Tongue (tissue), 1 donor: ENCODE measurements at regions not wholly inside any gene's neighbourhood (a gene's known extent, or its start where the extent isn't known, plus 50 kb on each side); places are given as distances from the start of the nearest gene placed in this dataset.
A peak's percentile ranks its signal among the peaks of the same experiment; 100 is the strongest.

ENCODE experiments used
- DNase-seq: peaks from one replicate; pipeline ENCODE4 v3.0.0-alpha.2; 2015

- no peak for DNase-seq
These were observed 111.7 kb downstream of the ZNF280B start for GRCh38 chr22:22396741-22397291.

DNA sequence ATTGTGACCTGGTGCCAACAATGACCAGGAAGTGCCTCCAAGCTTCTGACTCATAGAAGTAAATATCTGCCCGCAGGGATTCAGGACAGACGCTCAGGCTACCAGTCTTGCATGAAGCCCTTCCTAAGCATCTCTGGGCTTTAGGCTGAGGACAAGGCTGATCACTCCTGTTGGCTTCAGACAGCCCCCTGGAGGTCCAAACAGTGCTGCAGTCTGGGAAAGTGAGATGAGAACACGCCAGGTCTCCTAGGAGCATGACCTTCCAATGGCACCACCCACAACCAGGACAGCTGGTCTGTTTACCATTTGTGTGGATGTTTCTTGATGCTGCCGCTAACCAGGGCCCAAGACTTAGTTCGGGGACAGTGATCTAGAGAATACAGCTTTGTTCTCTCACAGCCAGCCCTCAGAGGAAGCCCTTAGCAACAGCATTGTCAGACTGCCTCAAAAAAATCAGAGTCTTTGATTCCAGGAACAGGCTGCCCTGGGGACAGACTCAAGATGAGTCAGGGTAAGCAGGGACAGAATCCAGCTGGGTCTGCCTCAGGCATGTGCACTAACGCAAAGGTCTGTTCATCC is 111.2 kb downstream of the ZNF280B start:
- DNase-seq, result peak; percentile 78

- peak; percentile 82 for DNase-seq
These were observed 110.5 kb downstream of the ZNF280B start for GRCh38 chr22:22397875-22398524.

- DNase-seq, result no peak
These were observed 109.8 kb downstream of the ZNF280B start for GRCh38 chr22:22398530-22399327.

DNA sequence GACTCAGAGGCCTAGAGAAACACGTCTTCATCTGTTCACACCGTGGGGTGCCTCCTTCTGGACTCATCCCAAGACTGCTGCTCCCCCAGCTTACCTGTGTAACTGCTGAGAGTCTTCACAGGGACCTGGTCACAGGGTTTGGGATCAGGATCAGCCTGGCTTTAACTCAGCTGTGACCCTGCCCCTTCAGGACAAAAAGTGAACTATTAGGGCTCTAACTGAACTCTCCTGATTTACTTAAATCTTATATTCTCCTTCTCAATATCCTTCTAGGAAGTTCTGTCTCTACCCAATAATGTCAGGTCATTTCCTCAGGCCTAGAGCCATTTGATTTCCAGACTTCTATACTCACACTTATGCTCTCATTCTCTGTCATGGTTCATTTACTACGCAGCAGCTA is 108.4 kb downstream of the ZNF280B start:
- DNase-seq, result no peak

DNA sequence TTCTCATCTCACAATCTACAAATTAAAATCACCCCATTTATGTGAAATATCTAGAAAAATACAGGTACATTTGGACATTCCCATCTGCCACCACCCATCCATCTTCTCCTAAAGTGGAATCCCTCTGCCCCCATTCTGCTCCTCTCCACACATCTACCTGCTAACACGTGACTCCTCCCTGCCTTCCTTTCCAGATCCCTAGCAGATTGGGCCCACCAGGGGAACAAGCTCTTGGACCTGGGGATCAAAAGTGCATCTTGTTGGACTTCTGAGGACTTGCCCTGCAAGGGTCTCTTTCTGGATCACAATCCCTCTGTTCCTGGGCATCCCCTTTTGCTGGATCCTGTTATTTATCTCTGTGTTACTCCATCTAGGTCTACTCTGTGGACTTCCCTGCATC is 107.6 kb downstream of the ZNF280B start:
- no peak for DNase-seq

DNA sequence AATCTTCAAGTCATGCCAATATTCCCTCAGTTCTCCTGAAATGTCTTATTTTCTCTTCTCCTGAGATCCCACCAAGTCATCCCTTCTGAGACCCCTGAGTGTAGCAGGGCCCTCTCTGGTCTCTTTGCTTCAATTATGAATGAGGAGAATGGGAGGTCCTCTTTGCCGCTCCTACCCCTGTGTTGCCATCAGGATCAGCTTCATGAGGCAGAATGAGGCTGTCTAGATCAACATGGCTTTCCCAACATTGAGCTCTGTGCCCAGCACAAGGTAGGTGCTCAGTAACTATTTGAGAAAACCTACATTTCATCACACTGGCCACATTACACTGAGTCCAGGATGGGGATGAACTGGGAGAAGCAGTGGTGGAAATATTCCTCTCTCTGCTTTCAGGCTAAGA is 107.2 kb downstream of the ZNF280B start:
- DNase-seq, result no peak

GRCh38 chr22:22403306-22403705 is 105.2 kb downstream of the ZNF280B start:
- DNase-seq, result no peak

DNA sequence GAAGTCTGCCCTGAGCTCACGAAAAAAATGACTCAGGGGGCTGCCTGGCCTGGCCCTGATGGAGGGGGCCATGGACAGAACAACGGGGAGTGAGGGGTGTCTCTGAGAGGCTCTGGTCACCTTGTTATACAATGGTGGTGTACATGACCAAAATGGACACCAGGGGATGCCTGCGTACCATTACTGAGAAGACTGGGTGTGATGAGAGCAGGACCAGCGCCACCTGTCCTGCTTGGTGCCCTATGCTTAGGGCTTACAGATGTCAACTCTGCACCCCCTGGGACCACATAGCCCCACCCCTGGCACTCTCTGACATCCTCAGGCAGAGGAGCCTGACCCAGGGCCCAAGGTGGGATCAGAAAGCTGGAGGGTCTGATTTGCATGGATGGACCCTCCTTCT is 104.8 kb downstream of the ZNF280B start:
- DNase-seq, result no peak

GRCh38 chr22:22404598-22405284 is 103.8 kb downstream of the ZNF280B start:
- DNase-seq, result no peak

GRCh38 chr22:22406445-22407027 is 102.0 kb downstream of the ZNF280B start:
- DNase-seq, result no peak

DNA sequence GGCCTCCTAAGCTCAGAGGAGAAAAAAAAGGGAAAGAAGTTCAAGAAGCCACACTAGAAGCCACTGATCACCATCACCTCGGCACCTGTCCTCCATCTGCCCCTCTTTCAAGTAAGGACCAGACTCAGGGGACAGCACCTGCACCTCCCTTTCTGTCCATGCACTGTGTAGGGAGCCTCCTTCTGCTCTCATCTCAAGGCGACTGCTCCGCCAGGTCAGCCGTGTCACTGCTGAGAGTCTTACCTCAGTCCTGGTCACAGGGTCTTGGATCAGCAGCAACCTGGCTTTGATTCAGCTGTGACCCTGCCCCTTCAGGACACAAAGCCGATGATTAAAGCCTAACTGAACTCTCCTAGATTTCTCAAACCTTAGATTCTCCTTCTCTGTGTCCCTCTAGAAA is 101.5 kb downstream of the ZNF280B start:
- no peak for DNase-seq

DNA sequence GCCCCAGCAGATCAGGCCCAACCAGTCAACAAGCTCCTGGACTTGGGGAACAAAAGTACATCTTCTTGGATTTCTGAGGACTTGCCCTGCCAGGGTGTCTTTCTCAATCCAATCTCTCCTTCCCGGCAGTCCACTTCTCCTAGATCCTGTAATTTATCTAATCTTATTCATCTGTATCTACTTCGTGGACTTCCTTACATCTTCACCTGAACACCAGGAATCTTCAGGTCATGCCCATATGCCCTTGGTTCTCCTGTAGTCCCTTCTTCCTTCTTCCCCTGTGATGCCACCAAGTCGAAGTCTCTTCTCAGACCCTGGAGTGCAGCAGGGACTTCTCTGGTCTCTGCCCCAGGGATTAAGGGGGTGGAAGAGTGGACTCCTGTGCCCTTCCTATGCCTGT is 100.3 kb downstream of the ZNF280B start:
- DNase-seq, result no peak

DNA sequence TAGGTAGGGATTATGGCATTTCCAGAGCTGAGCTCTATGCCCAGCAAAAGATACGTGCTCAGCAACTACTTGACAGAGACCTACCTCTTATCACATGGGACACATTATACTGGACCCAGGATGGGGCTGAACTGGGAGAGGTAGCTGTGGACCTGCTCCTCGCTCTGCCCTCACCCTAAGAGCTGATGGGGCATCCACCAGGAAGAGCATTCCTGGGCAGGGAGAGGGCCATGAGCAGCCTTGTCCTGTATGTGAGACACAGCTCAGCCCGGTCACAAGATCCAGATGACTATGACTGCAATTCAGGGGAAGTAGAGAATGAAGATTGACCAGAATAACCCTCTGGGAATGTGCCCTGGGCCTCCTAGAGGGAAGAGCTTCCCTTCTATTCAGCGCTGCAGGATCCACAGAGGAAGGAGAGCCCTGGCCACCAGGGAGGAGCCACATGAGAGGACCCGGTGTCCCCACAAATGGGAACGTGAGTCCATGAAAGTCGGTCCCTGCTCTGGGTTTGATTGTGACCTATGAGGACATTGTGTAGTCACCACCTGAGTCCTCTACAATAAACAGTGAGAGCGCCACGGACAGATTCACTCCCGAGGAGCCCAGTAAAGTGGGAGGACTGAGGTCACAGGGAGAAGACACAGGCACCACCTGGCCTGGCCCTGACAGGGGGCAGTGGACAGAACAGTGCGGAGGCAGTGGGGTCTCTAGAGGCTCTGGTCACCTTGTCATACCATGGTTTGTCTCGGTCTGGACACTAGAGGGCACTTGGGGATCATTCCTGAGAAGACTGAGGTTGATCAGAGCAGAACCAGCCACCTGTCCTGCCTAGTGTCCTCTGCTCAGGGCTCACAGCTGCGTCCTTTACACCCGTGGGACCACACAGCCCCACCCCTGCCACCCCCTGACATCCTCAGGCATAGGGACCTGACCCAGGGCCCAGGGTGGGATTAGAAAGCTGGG is 99.5 kb downstream of the ZNF280B start:
- DNase-seq, result peak; percentile 59

GRCh38 chr22:22410121-22410520 is 98.4 kb downstream of the ZNF280B start:
- DNase-seq, result peak; percentile 45

GRCh38 chr22:22410677-22411076 is 97.9 kb downstream of the ZNF280B start:
- no peak for DNase-seq

- no peak for DNase-seq
These were observed 94.3 kb downstream of the ZNF280B start for GRCh38 chr22:22414266-22414665.

GRCh38 chr22:22417495-22418162 is 90.9 kb downstream of the ZNF280B start:
- no peak for DNase-seq

DNA sequence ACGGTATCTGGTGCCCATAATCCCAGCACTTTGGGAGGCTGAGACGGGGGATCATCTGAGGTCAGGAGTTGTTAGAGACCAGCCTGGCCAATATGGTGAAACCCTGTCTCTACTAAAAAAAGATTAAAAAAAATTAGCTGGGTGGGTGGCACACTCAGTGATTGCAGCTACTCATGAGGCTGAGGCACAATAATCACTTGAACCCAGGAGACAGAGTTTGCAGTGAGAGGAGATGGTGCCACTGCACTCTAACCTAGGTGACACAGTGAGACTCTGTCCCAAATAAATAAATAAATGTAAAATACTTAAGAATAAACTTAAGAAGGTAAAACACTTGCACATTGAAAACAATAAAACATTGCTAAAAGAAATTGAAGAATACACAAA is 90.4 kb downstream of the ZNF280B start:
- no peak for DNase-seq

- no peak for DNase-seq
These were observed 89.6 kb downstream of the ZNF280B start for GRCh38 chr22:22418957-22419356.

DNA sequence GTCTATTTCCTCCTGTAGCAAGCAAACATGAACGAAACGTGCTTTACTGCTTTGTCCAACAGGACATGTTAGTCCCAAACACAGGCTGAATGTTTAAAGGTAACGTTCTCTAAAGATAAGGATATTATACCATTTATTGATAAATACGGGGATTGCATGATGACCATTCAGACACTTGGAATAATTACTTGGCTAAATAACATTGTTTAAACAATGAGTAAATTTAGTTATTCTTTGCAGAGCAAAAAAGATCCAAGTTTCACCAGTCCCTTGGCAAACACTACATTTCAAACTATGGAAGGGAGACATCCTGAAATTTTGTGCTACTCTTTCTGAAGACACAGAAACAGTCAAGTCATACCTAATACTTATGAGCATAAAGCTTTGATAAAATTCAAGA is 88.0 kb downstream of the ZNF280B start:
- no peak for DNase-seq
